ENCODE measurements at regions not wholly inside any gene's neighbourhood (a gene's known extent, or its start where the extent isn't known, plus 50 kb on each side); places are given as distances from the start of the nearest gene placed in this dataset.

GRCh38 chr5:26518065-26518464 lies 520.3 kb downstream of the CDH9 start:
- TF ChIP-seq EZH2phosphoT487 (IDR thresholded peaks at IDR 0.05; ENCODE audit: low read length) (no peak), CTCF (IDR thresholded peaks at IDR 0.05; ENCODE audit: low read length) (no peak), EZH2 (optimal IDR thresholded peaks at IDR 0.05; ENCODE audit: low read depth, low read length) (no peak)

Data from MM.1S (cell line).